ENCODE measurements at regions not wholly inside any gene's neighbourhood (a gene's known extent, or its start where the extent isn't known, plus 50 kb on each side); places are given as distances from the start of the nearest gene placed in this dataset.

DNA sequence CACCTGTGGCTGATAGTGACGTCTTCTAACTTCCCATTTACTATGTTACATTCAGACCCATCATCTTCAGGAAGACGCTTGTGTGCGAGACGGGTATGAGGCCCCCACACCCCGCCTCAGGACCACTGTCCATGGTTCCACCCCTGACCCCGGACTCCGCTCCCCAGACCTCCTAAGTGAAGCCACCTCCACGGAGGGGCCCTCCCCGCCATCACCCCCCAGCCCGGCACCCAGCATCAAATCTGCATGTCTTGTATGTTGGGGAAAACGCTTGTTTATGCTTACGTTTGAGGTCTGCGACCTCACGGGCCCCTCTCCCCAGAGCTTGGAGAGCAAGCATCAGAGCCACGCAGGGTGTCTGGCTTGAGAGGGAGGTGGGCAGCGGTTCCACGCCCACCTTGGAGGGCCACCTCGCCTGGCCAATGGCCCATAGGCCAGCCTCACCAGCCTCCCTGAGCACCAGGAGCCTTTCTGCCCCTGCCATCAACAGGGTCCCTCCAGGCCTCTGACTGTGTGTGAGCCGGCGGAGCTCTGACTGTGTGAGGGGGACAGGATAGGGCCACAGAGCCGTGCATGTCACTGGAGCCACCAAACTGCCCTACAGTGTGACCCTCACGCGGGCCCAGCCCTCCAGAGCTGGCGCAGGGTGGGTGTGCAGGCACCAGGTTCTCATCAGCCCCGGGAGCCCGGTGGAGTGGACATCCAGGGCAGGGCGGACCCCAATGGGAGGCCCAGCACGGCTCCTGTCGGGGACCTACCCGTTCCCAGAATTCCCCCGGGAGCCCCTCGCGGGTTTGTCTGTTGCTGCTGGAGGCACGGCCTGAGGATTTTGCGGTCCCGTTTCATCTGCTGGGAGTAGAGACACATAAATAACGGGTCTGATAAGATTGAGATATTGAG is 88.4 kb upstream of the NKX1-1 start:
- no peaks in the 10 kb centered on the region for H3K9me3 ChIP-seq (ENCODE audit: control insufficient read depth, low read length)
- 74% methylated on average over 37 of the region's 37 CpGs for WGBS
- no peaks in the 10 kb centered on the region for H3K4me1 ChIP-seq (ENCODE audit: control insufficient read depth, insufficient read depth, low read length)
- H3K27ac ChIP-seq (ENCODE audit: low read length) = no peak overlapping the region
- ATAC-seq (no peak), DNase-seq (peak in 1 of 3 donors; percentile 40)
- H3K27me3 ChIP-seq (ENCODE audit: control insufficient read depth, insufficient read depth) = no peaks in the 10 kb centered on the region
- no peak overlapping the region for H3K4me3 ChIP-seq (ENCODE audit: low read length)
- intact Hi-C loops (cut with DNase I) = no loop called here

DNA sequence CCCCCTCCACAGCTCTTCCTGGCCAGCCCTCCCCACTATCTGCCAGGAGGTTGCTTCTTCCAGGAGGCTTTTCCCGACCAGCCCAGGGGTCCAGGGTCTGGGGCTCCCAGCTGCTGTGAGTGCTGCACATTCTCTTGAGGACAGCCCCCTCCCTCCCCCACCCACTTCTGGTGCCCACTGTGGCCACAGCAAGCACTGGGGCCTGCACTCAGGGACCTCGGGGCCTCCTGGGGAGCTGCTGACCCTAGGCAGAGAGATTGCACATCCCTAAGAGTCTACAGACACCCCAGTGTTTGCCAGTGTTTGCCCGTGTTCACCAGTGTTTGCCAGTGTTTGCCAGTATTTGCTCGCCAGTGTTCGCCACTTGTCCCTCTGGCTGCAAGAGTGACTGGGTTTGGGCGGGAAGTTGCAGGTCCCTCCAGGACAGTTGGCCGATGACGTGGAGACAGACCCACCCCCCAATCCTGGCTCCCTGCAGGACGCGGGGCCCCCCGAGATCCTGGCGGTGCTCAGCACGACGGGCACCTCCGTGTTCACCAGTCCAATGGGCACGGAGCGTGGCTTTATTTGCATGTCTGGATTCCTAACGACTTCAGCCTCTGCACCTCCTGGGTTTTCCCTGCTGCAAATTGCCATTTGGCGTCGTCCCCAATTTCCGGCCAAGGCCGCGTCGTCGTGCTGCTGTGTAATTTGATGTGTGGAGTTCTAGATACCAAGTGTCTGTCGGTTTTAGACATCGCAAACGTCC is 87.5 kb upstream of the NKX1-1 start:
- DNase-seq (peak in 1 of 3 donors; percentile 43), ATAC-seq (no peak)
- Histone ChIP-seq H3K9me3 (ENCODE audit: control insufficient read depth, low read length) (no peaks in the 10 kb centered on the region), H3K4me1 (ENCODE audit: control insufficient read depth, insufficient read depth, low read length) (no peaks in the 10 kb centered on the region), H3K4me3 (ENCODE audit: low read length) (no peak overlapping the region), H3K27ac (ENCODE audit: low read length) (no peak overlapping the region), H3K27me3 (ENCODE audit: control insufficient read depth, insufficient read depth) (no peaks in the 10 kb centered on the region)
- 67% methylated on average over 28 of the region's 28 CpGs for WGBS
- intact Hi-C loops (cut with DNase I) = no loop called here

DNA sequence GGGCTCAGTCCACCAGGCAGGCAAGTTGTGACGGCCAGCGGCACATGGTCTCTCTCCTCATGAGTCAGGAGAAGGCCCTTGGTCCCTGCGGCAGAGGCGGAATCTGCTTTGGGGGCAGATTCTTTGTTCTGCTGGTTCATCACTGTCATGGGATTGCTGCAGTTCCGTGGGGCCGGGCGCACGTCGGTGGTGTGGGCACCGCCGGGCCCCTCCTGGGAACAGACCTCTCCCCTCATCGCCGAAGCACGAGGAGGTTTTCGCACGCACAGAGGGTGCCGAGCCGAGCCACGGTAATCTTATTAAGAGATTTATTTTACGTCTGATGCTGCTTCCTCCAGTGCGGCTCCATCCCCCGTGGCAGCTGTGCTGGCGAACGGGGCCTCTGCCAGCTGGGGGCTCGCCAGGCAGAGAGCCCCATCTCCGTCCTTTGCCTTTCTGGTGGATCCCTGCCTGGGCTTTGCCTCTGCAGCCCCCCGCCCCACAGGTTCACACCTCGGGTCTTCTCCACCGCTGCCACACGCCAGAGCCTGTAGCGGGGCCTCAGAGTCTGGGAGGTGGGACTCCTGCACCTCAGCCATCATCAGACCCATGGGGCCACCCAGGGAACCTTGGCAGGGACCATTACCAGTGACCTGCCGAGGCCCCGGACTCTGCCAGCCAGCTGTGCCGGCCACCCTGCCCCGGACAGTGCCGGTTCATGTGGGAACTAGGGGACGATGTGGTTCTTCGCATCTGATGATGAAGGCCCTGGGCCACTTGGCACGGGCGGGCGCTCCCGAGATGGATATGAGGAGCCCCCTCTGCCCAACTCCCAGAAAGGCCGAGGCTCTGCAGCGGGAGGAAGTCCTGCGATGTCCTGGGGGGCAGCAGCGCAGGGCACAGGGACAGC is 86.7 kb upstream of the NKX1-1 start:
- DNase-seq (peak in 1 of 3 donors; percentile 53), ATAC-seq (no peak)
- Histone ChIP-seq H3K4me1 (ENCODE audit: control insufficient read depth, insufficient read depth, low read length) (no peaks in the 10 kb centered on the region), H3K4me3 (ENCODE audit: low read length) (no peak overlapping the region), H3K27ac (ENCODE audit: low read length) (no peak overlapping the region), H3K9me3 (ENCODE audit: control insufficient read depth, low read length) (no peaks in the 10 kb centered on the region), H3K27me3 (ENCODE audit: control insufficient read depth, insufficient read depth) (no peaks in the 10 kb centered on the region)
- 69% methylated on average over 46 of the region's 46 CpGs for WGBS
- intact Hi-C loops (cut with DNase I) = no loop called here

DNA sequence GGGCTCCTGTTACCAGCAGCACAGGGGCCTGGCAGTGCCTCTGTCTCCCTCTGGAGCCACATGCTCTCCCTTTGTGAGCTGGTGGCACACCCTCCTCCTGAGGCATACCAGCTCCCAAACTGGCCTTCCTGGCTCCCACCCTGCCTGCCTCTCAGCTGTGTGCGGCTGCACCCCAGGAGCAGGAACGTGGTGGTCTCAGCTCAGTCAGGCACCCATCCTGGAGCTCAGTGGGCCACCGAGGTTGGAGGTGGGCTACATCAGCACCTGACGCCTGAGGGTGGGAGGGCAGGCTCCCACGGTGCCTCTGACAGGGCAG is 85.9 kb upstream of the NKX1-1 start:
- Histone ChIP-seq H3K27ac (ENCODE audit: low read length) (no peak overlapping the region), H3K4me3 (ENCODE audit: low read length) (no peak overlapping the region), H3K9me3 (ENCODE audit: control insufficient read depth, low read length) (no peaks in the 10 kb centered on the region), H3K4me1 (ENCODE audit: control insufficient read depth, insufficient read depth, low read length) (no peaks in the 10 kb centered on the region), H3K27me3 (ENCODE audit: control insufficient read depth, insufficient read depth) (no peaks in the 10 kb centered on the region)
- intact Hi-C loops (cut with DNase I) = no loop called here
- ATAC-seq (no peak), DNase-seq (peak in 1 of 3 donors; percentile 45)
- WGBS = 76% methylated on average over 5 of the region's 5 CpGs

DNA sequence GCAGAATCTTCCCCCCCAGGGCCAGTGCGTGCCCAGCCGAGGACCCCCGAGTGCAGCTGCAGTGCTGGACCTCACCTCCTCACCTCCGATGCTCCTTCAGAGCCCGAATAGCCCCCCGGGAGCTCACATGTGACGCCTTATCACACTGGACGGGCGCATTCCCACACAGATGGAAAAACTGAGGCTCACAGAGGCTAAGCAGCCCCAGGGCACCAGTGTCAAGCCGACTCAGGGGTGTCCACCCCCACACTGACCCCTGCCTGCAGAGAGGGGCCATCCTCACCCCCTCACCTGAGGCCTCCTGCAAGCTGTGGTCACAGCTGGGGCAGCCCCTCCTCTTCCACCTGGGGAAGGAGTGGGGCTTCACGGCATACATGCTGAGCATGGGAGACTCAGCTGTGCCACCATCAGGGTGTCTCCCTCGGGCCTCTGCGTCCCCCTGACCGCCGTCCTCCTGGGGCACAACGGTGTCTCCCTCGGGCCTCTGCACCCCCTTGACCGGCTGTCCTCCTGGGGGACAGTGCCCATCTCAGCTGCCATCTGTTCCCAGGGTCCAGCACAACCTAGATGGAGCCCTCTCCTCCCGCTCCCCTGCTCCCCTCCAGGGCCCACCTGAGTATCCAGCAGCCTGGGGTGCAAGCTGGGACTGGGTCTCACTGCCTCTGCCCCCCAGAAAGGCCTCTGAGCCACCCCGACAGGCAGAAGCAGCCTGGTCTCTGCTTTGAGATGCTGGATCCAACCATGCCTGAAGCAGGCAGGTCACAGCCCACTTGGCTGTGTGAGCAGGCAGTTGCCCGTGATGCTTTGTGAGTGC is 85.3 kb upstream of the NKX1-1 start:
- ATAC-seq (no peak), DNase-seq (no peak)
- no peaks in the 10 kb centered on the region for H3K27me3 ChIP-seq (ENCODE audit: control insufficient read depth, insufficient read depth)
- 85% methylated on average over 21 of the region's 21 CpGs for WGBS
- intact Hi-C loops (cut with DNase I) = no loop called here
- H3K4me3 ChIP-seq (ENCODE audit: low read length) = no peak overlapping the region
- no peaks in the 10 kb centered on the region for H3K9me3 ChIP-seq (ENCODE audit: control insufficient read depth, low read length)
- H3K27ac ChIP-seq (ENCODE audit: low read length) = no peak overlapping the region
- no peaks in the 10 kb centered on the region for H3K4me1 ChIP-seq (ENCODE audit: control insufficient read depth, insufficient read depth, low read length)

DNA sequence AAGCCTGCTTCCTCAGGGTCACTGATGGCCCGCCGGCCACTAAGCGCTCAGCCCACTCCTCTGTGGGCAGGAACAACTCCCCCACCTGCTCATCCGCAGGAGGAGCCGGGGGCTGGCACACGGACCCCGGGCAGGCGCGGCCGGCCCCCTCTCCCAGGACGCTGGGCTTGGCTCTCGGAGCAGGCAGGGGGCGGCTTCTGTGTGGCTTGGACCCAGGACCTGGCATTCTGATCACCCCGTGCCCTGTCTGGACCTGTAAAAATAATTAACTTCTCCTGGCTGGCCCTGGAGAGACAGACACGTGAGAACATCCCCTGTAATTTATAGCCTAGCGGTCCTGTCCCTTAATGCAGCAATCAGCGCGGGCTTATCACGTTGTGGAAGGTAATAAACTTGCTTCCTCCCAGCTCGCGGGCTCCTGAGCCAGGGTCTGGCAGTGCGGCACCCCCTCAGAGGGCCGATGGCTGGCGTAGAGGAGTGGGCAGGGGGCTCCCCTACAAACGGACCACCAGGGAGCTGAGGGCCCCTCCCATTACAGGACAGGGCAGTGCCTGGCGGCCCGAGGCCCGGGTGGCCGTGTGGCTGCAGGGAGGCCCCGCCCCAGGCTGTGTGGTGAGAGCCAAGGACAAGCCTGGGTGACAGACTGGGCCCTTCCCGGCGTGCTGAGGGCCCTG is 84.5 kb upstream of the NKX1-1 start:
- no peak overlapping the region for H3K27ac ChIP-seq (ENCODE audit: low read length)
- 49% methylated on average over 32 of the region's 32 CpGs for WGBS
- ATAC-seq (no peak), DNase-seq (peak in 1 of 3 donors; percentile 40)
- intact Hi-C loops (cut with DNase I) = no loop called here
- H3K27me3 ChIP-seq (ENCODE audit: control insufficient read depth, insufficient read depth) = no peaks in the 10 kb centered on the region
- no peaks in the 10 kb centered on the region for H3K4me1 ChIP-seq (ENCODE audit: control insufficient read depth, insufficient read depth, low read length)
- H3K9me3 ChIP-seq (ENCODE audit: control insufficient read depth, low read length) = no peaks in the 10 kb centered on the region
- H3K4me3 ChIP-seq (ENCODE audit: low read length) = no peak overlapping the region

DNA sequence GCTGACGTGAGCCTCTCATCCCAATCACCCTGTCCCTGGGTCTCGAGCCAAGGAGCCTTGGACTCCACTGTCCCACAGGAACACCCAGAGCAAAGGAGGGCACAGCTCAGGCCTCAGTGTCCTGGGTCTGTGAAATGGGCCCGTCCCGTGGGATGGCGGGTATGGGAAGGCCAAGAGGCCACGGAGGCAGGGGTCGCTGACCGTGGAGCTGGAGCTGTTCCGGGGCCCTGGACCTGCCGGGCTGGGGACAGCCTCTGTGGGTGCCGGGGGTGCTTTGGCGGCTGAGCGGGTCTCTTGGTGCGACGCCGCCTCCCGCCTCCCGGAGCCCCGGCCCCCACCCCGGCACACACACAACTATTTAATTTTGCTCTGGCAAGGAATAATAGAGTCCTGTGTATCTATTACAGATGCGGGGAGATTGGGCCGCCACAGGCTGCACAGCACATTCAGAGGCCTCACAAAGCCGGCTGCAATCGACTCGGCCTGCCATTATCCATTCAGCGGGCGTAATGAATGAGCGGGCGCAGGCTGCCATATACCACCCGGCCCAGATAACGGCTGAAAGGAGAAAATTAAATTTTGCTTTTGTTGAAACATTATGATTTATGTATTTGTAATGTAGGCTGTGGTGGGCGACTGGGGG is 83.9 kb upstream of the NKX1-1 start:
- 85% methylated on average over 32 of the region's 32 CpGs for WGBS
- Histone ChIP-seq H3K27ac (ENCODE audit: low read length) (no peak overlapping the region), H3K4me1 (ENCODE audit: control insufficient read depth, insufficient read depth, low read length) (no peaks in the 10 kb centered on the region), H3K9me3 (ENCODE audit: control insufficient read depth, low read length) (no peaks in the 10 kb centered on the region), H3K4me3 (ENCODE audit: low read length) (no peak overlapping the region), H3K27me3 (ENCODE audit: control insufficient read depth, insufficient read depth) (no peaks in the 10 kb centered on the region)
- ATAC-seq (no peak), DNase-seq (no peak)
- intact Hi-C loops (cut with DNase I) = no loop called here

DNA sequence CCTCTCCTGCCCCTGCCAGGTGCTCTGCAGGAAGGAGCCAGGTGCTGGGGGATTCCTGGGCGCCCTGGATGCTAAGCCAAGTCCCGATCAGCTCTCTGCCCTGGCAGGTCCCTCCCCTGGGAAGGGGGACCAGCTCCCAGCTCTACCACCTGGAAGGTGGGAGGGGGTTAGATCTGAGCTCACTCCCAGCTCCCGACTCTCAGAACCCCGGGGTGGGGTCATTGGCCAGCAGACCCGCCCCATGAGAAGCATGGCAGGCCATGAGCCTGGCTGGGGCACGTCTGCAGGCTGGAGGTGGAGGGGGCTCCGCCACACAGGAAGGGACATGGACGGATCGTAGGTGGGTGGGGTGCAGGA is 83.4 kb upstream of the NKX1-1 start:
- no peaks in the 10 kb centered on the region for H3K4me1 ChIP-seq (ENCODE audit: control insufficient read depth, insufficient read depth, low read length)
- no peak for ATAC-seq
- no peak overlapping the region for H3K4me3 ChIP-seq (ENCODE audit: low read length)
- no peak for DNase-seq
- H3K27ac ChIP-seq (ENCODE audit: low read length) = no peak overlapping the region
- 75% methylated on average over 9 of the region's 9 CpGs for WGBS
- H3K9me3 ChIP-seq (ENCODE audit: control insufficient read depth, low read length) = no peaks in the 10 kb centered on the region
- no peaks in the 10 kb centered on the region for H3K27me3 ChIP-seq (ENCODE audit: control insufficient read depth, insufficient read depth)
- intact Hi-C loops (cut with DNase I) = no loop called here

DNA sequence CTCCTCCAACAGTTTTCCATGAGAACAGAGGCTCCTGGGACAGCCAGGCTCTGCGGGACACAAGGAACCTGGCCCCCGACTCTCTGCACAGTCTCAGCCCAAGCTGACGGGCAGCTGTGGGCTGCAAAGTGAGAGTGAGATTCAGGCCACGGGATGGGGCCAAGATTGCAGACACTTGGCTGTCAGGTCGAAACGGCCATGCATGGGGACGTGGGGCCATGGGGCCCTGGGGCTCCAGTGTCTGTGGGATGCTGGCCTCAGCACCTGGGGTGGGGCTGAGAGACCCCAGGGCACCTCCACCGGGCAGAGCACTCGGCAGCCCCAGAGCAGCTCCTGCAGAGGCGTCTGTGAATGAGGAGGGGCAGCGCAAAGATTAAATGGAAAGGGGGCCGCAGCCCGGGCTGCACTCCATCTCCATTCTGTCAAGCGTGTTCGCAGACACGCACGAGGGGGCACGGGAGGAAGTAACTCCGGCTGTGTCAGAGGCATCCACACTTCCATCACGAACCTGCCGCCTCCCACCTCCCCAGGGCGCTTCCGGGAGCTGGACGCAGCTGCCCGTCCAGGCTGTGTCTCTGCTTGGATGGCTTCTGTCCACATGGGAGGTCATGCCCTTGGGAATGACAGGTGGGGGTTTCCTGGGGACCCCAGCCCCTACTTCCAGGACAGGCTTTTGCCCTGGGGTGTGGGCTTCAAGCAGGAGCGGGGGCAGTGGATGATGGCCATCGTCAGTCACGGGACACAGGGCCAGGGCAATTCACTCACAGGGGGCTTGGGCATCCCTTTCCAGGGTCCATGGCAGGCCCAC is 82.8 kb upstream of the NKX1-1 start:
- no peak for ATAC-seq
- WGBS = 59% methylated on average over 28 of the region's 28 CpGs
- Histone ChIP-seq H3K9me3 (ENCODE audit: control insufficient read depth, low read length) (no peaks in the 10 kb centered on the region), H3K27me3 (ENCODE audit: control insufficient read depth, insufficient read depth) (no peaks in the 10 kb centered on the region), H3K4me3 (ENCODE audit: low read length) (no peak overlapping the region), H3K27ac (ENCODE audit: low read length) (no peak overlapping the region), H3K4me1 (ENCODE audit: control insufficient read depth, insufficient read depth, low read length) (no peaks in the 10 kb centered on the region)
- intact Hi-C loops (cut with DNase I) = no loop called here
- DNase-seq = no peak

All from right cardiac atrium (tissue), 5 donors.